Lung (tissue), 11 donors: ENCODE measurements at regions not wholly inside any gene's neighbourhood (a gene's known extent, or its start where the extent isn't known, plus 50 kb on each side); places are given as distances from the start of the nearest gene placed in this dataset.
A peak's percentile ranks its signal among the peaks of the same experiment; 100 is the strongest.

Source experiments
- ATAC-seq: fragments of 200-7000 bp; cut with Tn5 transposase; one replicate; pipeline ENCODE4 v1.9.1; 2020; ENCODE audit warnings: moderate number of reproducible peaks; ENCODE audit not compliant: insufficient read depth, low FRiP score
- DNase-seq, 3 donors: peaks; one replicate each; pipeline ENCODE4 v3.0.0-alpha.2; 2013 to 2017
- H3K27ac ChIP-seq, 2 donors: one replicate each; pipeline ENCODE4 v1.5.1; 2013; ENCODE audit warnings: mild to moderate bottlenecking in 2 of 2, moderate library complexity in 2 of 2, control low read depth in 1 of 2, inconsistent platforms in 1 of 2, low read depth in 1 of 2, low read length in 1 of 2
- H3K27me3 ChIP-seq, 3 donors: one replicate each; pipeline ENCODE4 v1.5.1; 2013; ENCODE audit warnings: low read length in 2 of 3; ENCODE audit not compliant: control insufficient read depth in 3 of 3, insufficient read depth in 3 of 3
- H3K36me3 ChIP-seq, 4 donors: one replicate each; pipeline ENCODE4 v1.5.1; 2013; ENCODE audit warnings: low read length in 4 of 4, mild to moderate bottlenecking in 1 of 4, moderate library complexity in 1 of 4; ENCODE audit not compliant: control insufficient read depth in 4 of 4, insufficient read depth in 4 of 4
- H3K4me1 ChIP-seq, 5 donors: one replicate each; pipeline ENCODE4 v1.5.1; 2013; ENCODE audit warnings: low read length in 5 of 5, mild to moderate bottlenecking in 2 of 5, moderate library complexity in 1 of 5; ENCODE audit not compliant: control insufficient read depth in 5 of 5, insufficient read depth in 5 of 5
- H3K4me3 ChIP-seq: one replicate; pipeline ENCODE4 v1.5.1; 2013; ENCODE audit warnings: mild to moderate bottlenecking, control low read depth, moderate library complexity
- H3K9ac ChIP-seq, 2 donors: one replicate each; pipeline ENCODE4 v1.5.1; 2013; ENCODE audit warnings: low read length in 2 of 2, control low read depth in 1 of 2; ENCODE audit not compliant: insufficient read depth in 1 of 2
- H3K9me3 ChIP-seq, 4 donors: one replicate each; pipeline ENCODE4 v1.5.1; 2013; ENCODE audit warnings: low read length in 3 of 4, mild to moderate bottlenecking in 1 of 4, moderate library complexity in 1 of 4; ENCODE audit not compliant: control insufficient read depth in 4 of 4, insufficient read depth in 3 of 4
- CTCF ChIP-seq: IDR thresholded peaks from 2 replicates; pipeline ENCODE4 v1.5.1; 2012; ENCODE audit warnings: mild to moderate bottlenecking; ENCODE audit errors: control extremely low read depth, extremely low read depth
- WGBS, 2 donors: extraction: QIAGEN DNeasy Blood & Tissue Kit; methylation state at CpG; one replicate each; pipeline ENCODE4 v1.1.7; 2013; 5-methylcytosine and 5-hydroxymethylcytosine counted together
- donor health status: control.
- donor health status: control.
- donor health status: Bipolar disorder and iron deficiency.
- donor health status: healthy.
- donor health status: DM: yes; HTN: yes; CAD: no.

- H3K9me3 ChIP-seq: no peaks in the 10 kb centered on the region
- no peak for ATAC-seq
- no peak for TF ChIP-seq CTCF
- no peaks in the 10 kb centered on the region for H3K36me3 ChIP-seq
- H3K27ac ChIP-seq: no peak overlapping the region
- no peaks in the 10 kb centered on the region for H3K27me3 ChIP-seq
- no peak overlapping the region for H3K9ac ChIP-seq
- H3K4me3 ChIP-seq: no peak overlapping the region
- H3K4me1 ChIP-seq: no peaks in the 10 kb centered on the region
- WGBS, 2 donors: 41 to 45% methylated on average over 2 of the region's 2 CpGs
- DNase-seq: peak in 1 of 3 donors; percentile 4
Measured at GRCh38 chr2:153347818-153348495, 130.6 kb downstream of the RPRM start.

- TF ChIP-seq CTCF: no peak
- Histone ChIP-seq H3K4me1 (no peaks in the 10 kb centered on the region), H3K9me3 (no peaks in the 10 kb centered on the region), H3K36me3 (no peaks in the 10 kb centered on the region), H3K4me3 (no peak overlapping the region), H3K9ac (no peak overlapping the region), H3K27ac (no peak overlapping the region), H3K27me3 (no peaks in the 10 kb centered on the region)
- ATAC-seq (no peak), DNase-seq (no peak)
Measured at GRCh38 chr2:153320879-153321278, 157.7 kb downstream of the RPRM start.

- DNase-seq (no peak), ATAC-seq (no peak)
- WGBS, 2 donors: 58 to 68% methylated on average over 8 of the region's 8 CpGs
- H3K4me3 ChIP-seq: no peak overlapping the region
- no peaks in the 10 kb centered on the region for H3K27me3 ChIP-seq
- no peak overlapping the region for H3K9ac ChIP-seq
- no peaks in the 10 kb centered on the region for H3K36me3 ChIP-seq
- H3K27ac ChIP-seq: no peak overlapping the region
- no peaks in the 10 kb centered on the region for H3K4me1 ChIP-seq
- no peak for TF ChIP-seq CTCF
- H3K9me3 ChIP-seq: no peaks in the 10 kb centered on the region
Measured at GRCh38 chr2:153311432-153311831, 167.1 kb downstream of the RPRM start.

GRCh38 chr2:153308466-153308865, 170.1 kb downstream of the RPRM start:
- no peak for DNase-seq
- WGBS, 2 donors: 96 to 99% methylated on average over 2 of the region's 2 CpGs
- Histone ChIP-seq H3K4me3 (no peak overlapping the region), H3K9me3 (no peaks in the 10 kb centered on the region), H3K36me3 (no peaks in the 10 kb centered on the region), H3K27ac (no peak overlapping the region), H3K4me1 (no peaks in the 10 kb centered on the region), H3K27me3 (no peaks in the 10 kb centered on the region), H3K9ac (no peak overlapping the region)
- TF ChIP-seq CTCF: no peak
- no peak for ATAC-seq
